GM19351 (cell line): ENCODE measurements at regions not wholly inside any gene's neighbourhood (a gene's known extent, or its start where the extent isn't known, plus 50 kb on each side); places are given as distances from the start of the nearest gene placed in this dataset.
A peak's percentile ranks its signal among the peaks of the same experiment; 100 is the strongest.

Experiments used
- ATAC-seq: cut with Tn5 transposase; IDR thresholded peaks from one replicate; pipeline ENCODE4 v1.9.1; 2021; ENCODE audit warnings: mild to moderate bottlenecking, moderate library complexity; ENCODE audit not compliant: unreplicated experiment

DNA sequence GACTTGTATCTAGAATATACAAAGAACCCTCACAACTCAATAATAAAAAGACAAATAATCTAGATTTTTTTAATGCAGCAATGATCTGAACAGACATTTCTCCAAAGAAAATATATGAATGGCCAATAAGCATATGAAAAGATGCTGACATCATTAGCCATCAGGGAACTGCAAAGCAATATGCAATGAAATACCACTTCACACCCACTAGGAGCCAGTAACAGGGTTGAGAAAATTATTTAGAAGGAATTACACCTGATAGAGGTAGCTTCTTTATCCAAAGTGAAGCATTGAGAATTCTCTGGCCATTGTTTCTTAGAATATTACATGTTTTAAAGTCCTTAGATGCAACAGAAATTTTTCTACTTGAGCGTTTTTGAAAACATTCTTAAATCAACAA lies 316.9 kb downstream of the KCNN2 start:
- ATAC-seq = no peak

DNA sequence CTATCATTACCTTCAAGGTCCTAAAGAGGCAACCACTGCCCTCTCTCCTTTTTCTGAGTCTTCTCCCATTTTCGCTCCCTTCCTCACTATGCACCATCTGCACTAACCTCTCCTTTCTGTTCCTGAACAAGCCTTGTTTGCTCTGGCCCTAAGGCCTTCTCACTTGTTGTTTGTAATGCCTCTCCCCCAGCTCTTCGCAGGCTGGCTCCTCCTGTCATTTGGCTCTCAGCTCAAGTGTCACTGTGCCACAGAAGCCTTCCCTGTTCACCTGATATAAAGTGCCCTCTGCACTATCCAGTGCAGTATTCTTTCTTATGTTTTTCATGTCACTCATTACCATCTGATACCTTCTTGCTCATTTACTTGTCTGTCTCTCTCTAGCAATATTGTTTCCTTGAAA lies 303.7 kb downstream of the KCNN2 start:
- no peak for ATAC-seq

DNA sequence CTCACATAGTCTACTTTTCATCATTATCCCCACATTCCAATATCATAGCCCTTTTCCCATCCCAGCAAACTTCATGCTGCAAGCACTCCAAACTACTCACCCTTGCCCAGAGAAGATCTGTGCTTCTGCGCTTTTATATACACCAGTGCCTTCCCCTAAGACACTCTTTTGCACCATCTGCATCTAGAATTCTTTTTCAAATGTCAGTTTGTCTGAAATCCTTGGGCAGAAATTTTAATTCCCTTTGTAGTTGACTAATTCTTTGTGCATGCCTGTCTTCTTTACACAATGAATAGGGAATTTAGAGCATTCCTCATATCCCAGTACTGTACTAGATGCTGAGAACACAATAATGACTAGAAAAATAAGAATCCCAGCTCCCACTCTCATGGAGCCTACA lies 298.9 kb downstream of the KCNN2 start:
- ATAC-seq = no peak

DNA sequence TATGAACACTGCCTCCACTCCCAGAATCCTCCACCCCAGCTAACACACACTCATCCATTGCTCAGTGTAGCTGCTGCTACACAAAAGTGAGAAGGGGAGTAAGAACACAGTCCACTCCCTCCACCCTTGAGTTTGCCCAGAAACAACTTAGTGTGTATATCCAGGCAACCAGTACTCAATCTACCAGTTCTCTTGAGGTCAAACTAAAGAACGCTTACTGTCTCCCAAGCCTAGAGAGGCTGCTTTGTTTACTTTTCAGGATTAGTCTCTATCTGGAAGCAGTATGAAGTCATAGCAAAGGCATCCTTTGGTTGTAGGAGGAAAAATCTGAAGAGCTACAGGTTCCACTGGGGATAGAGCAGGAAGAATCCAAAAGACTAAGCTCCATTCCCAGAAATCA lies 296.3 kb downstream of the KCNN2 start:
- no peak for ATAC-seq

DNA sequence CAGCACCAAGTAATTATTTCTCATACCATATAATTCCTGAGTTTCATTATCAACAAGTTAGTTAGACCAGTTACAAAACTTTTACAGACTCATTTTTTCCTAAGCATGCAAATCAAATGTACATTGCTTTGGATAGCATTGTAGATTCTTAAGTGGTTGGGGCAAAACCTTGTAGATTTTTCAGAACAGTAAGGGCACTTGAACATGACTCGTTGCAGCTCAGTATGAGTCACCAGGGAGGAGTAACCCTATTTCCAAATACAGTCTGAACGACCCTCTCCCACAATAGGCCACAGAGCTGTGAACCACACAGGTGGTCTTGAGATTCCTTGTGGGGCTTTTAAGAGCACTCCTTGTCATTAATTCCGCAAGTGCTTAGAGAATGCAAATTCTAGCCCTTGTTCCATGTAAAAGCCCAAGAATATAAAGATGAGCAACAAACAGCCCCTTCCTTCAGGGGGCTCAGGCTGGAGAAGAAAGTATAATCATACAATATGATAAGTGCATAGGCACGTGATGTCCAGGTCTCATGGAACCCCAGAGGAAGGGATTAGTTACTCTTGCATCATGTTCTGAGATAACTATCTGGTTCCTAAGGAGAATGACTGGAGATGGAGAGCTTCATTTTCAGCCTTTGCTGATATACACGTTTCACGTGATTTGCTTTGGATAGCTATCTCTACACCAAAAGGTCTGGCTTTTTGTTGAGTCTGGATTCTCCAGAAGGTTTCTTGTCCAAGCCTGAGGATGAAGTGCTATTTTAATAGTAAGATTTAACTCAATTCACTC lies 295.7 kb downstream of the KCNN2 start:
- no peak for ATAC-seq

DNA sequence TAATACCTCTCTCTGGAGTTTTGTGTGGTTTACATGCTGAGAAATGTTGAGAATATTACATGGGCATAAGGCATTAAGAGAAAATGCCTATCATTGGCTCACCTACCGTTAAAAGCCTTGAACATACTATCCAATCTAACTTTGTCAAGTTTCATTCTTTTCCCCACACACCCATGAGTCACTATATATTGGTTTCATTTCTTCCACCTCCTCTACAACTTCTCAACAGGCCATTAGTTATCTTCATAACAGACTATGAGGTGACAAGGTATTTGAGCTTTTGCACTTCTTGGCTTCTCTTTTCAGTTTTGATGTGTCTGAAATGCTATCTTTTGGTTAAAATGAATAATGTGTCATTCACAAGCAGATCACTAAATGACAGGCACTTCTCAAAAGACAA lies 288.0 kb downstream of the KCNN2 start:
- ATAC-seq = peak; percentile 53

DNA sequence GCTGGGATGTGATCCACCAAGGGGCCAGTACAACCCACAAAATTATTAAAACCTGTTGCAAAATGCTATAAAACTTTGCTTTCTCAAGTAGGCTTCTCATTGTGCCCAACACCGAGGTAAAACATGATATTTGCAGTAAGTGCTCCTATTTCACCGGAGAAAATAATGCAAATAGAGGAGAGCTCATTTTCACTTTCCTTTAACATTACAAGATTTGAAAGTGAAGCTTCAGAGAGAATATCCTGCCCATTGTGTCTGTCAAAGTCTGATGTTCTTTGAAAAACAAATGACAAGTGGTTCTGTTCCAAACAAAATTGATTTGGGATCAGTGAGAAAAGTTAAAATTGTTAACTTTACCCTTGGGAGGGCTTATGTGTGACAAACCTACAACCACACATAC lies 287.1 kb downstream of the KCNN2 start:
- ATAC-seq = peak; percentile 71

DNA sequence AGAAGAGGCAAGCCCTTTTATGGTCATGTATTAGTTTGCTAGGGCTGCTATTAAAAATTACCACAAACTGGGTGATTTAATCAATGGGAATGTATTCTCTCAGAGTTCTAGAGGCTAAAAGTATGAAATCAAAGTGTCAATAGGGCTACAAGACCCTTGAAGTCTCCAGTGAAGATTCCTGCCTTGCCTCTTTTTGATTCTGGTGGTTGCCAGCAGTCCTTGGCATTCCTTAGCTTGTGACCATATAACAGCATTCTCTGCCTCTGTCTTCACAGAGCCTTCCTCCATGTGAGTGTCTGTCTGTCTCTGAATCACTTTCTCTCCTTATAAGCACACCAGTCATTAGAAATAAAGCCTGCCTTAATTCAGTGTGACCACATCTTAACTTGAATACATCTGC lies 282.7 kb downstream of the KCNN2 start:
- ATAC-seq = no peak

DNA sequence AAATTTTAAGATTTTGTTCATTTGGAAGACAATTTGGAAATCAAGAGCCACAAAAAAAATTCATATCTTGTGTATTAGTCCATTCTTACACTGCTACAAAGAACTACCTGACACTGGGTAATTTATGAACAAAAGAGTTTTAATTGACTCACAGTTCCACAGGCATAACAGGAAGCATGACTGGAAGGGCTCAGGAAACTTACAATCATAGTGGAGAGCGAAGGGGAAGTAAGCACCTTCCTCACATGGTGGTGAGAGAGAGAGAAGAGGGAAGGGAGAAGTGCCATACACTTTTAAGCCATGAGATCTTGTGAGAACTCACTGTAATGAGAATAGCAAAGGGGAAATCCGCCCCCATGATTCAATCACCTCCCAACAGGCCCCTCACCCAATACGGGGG lies 274.4 kb downstream of the KCNN2 start:
- ATAC-seq = no peak

DNA sequence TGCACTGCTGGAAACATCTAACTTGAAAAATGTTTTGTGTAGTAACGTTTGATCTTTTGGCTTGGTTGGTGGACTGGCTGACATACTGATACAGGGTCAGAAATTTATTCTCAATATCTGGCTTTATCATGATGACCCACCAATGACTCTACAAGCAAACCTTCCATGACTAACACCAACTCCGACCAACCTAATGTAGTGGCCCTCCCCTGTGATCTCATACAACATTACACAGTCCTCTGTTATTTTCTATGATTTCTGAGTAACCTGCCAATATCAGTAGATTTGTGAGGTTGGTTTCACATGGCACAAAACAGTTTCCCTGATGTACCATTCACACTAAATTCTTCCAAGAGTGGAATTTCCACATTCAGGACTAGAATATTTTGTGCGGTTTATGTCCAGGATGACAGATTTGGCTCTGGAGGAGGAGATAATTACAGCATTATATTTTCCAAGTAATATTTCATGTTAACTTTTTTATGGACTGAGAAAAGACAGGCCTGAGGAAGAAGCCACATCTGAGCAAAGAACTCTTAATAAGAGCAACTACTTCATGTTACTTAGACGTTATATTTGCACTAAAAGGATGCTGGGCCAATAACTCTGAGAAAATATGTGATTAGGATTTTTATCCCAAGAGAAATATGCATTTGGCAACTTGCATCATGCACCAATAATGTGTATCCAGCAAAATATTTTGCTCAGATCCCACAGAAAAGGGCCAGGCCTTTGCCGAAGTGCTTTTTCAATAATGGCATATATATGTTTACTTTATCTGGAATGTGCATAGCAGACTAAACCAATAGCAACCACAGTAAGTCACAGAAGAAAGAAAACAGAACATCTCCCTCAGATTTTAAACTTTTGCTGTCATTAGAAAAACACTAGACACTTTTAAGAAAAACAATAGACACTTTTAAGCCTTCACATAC lies 273.4 kb downstream of the KCNN2 start:
- no peak for ATAC-seq

DNA sequence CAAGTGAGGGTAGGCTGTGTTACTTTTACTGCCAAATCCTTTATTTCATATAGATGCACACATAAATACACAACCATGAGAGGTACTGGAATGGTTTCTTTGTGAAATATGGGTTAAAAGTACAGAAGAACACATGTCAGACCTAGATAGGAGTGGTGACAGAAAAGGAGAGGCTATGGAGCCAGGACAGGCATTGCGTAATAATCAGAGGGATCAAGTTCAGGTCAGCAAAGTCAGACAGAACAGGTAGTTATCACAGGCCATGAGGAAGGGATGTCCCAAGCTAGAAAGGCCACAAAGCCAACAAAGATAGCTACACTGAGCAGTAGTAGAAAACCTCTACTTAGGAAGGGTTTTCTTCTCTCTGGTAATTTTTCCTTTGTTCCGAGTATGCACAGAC lies 272.6 kb downstream of the KCNN2 start:
- no peak for ATAC-seq

DNA sequence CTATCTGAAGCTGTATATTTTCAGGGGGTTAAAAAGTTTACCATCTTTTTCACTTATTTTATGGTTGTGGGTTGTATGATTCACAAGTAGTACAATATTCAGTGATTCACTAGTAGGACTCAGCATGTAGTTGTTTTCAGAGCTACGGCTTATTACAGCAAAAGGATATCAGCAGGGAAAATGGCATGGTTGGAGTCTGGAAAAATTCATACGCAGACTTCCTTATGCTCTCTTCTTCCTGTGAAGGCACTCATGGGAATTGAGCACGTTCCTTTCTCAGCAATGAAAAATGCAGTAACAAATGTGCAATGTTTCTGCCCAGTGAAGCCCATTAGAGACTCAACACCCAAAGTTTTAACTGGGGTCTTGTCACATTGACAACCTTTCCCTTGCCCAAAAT lies 250.5 kb downstream of the KCNN2 start:
- no peak for ATAC-seq

DNA sequence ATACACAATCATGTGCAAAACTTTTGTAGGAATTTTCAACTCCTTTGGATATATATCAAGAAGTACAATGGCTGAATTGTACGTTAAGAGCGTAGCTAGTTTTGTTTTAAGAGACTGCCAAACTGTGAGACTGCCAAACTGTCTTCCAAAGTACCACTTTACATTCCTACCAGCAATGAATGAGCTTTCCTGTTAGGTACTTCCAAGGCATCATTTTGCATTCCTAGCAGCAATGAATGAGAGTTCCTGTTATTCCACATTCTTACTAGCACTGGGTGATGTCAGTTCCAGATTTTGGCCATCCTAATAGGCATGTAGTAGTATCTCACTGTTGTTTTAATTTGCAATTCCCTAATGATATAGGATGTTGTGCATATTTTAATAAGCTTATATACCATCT lies 219.3 kb downstream of the KCNN2 start:
- ATAC-seq = no peak

DNA sequence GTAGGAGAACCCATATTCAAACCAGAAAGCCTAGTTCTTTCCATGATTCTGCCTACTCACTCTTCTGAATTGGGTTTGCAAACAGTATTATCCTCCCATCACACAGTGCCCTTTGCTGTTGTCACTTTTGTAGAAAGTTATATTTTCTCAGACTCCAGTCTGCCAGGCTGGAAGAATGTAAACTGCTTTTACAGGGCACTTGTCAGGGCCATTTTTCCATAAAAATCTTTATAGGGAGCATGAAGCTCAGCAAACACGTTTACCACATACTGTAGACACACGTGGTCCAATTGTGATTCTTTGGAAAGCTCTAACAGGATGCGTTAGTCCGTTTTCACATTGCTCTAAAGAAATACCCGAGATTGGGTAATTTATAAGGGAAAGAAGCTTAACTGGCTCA lies 204.0 kb downstream of the KCNN2 start:
- no peak for ATAC-seq

DNA sequence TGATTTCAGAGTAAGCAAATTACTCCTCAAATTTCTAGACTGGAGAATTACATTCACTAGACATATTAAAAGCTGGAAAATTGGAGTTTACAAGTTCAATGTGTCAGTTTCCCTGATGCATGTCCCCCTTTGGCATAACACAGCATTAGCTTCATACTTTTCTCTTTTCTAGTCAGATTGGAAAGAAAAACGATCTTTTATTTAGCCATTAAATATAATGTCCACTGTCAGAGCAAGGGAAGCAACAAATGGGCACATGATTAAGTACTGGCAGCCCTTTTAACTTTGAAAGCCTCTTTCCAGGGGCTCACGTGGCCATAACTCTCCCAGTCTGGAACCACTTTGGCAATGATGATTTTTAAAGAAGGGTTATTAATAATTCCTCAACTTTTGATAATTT lies 203.3 kb downstream of the KCNN2 start:
- no peak for ATAC-seq

DNA sequence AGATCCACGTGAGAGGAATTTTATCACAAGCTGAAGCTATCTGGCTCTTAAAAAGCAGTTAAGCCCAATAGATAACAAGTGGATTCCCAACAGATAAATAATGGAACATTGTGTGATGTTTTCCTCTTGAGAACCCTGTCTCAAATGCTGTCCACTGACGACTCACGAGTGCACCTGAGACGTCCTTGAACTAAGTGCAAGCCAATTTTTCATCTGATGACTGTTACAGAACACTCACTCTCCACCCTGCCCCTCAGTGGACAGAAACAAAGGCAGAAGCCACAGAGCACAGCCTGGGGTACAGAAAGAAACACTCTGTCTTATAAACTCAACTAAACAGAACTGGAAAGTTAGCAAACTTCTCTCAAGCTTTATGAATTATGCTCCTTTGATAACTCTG lies 199.5 kb downstream of the KCNN2 start:
- ATAC-seq = no peak
